IPS-20b (cell line): ENCODE measurements at regions not wholly inside any gene's neighbourhood (a gene's known extent, or its start where the extent isn't known, plus 50 kb on each side); places are given as distances from the start of the nearest gene placed in this dataset.

Experiments used
- H3K27ac ChIP-seq: one replicate; pipeline ENCODE4 v1.5.1; 2013; ENCODE audit warnings: low read length
- H3K27me3 ChIP-seq: 2 replicates; pipeline ENCODE4 v1.6.1; 2013; ENCODE audit warnings: mild to moderate bottlenecking, low read length, inconsistent platforms; ENCODE audit not compliant: insufficient read depth
- H3K36me3 ChIP-seq: 2 replicates; pipeline ENCODE4 v1.6.1; 2013; ENCODE audit warnings: low read depth, mild to moderate bottlenecking, inconsistent platforms, low read length, moderate library complexity; ENCODE audit not compliant: insufficient read depth
- H3K4me1 ChIP-seq: 2 replicates; pipeline ENCODE4 v1.6.1; 2013; ENCODE audit warnings: mild to moderate bottlenecking, control low read depth, inconsistent platforms, low read length, moderate library complexity; ENCODE audit not compliant: insufficient read depth
- H3K4me3 ChIP-seq: 2 replicates; pipeline ENCODE4 v1.5.1; 2013; ENCODE audit warnings: mild to moderate bottlenecking, low read length, inconsistent platforms
- H3K9ac ChIP-seq: 2 replicates; pipeline ENCODE4 v1.6.1; 2013; ENCODE audit warnings: low read depth, mild to moderate bottlenecking, inconsistent platforms, low read length, moderate library complexity
- H3K9me3 ChIP-seq: 2 replicates; pipeline ENCODE4 v1.6.1; 2013; ENCODE audit warnings: mild to moderate bottlenecking, low read depth, low read length, inconsistent platforms; ENCODE audit not compliant: insufficient read depth

GRCh38 chr1:201749059-201749690 is 79.8 kb upstream of the IPO9 start:
- Histone ChIP-seq H3K4me3 (no peak overlapping the region), H3K27me3 (no peaks in the 10 kb centered on the region), H3K9me3 (no peaks in the 10 kb centered on the region), H3K9ac (no peak overlapping the region), H3K27ac (no peak overlapping the region), H3K4me1 (peaks cover 60% of the 10 kb centered on the region), H3K36me3 (peaks cover 5% of the 10 kb centered on the region)

- no peak overlapping the region for H3K4me3 ChIP-seq
- peaks cover 67% of the 10 kb centered on the region for H3K4me1 ChIP-seq
- peaks cover 3% of the 10 kb centered on the region for H3K36me3 ChIP-seq
- no peaks in the 10 kb centered on the region for H3K9me3 ChIP-seq
- no peaks in the 10 kb centered on the region for H3K27me3 ChIP-seq
- H3K27ac ChIP-seq: no peak overlapping the region
- no peak overlapping the region for H3K9ac ChIP-seq
These were observed 78.8 kb upstream of the IPO9 start for GRCh38 chr1:201750120-201750519.

DNA sequence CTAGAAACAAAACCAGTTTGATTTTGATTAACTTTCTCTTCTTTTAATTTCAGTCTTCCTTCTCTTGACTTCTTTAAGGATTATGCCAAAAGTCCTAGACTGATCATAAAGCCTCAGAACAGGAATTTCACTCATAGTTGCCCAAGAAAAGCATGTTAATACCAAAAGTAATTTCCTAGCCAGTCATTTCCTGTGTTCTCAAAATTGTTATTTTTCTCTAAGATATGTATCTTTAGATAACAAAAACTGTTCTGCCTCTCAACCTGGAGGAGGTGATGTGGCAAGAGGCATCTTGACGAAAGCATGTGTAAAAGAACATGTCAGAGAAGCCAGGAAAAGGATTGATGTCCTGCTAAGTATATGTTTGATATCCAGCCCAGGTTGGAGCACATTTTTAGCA is 78.0 kb upstream of the IPO9 start:
- Histone ChIP-seq H3K27ac (no peak overlapping the region), H3K36me3 (no peaks in the 10 kb centered on the region), H3K9me3 (no peaks in the 10 kb centered on the region), H3K4me3 (no peak overlapping the region), H3K27me3 (no peaks in the 10 kb centered on the region), H3K4me1 (peaks cover 67% of the 10 kb centered on the region), H3K9ac (no peak overlapping the region)

- Histone ChIP-seq H3K27me3 (no peaks in the 10 kb centered on the region), H3K4me3 (no peak overlapping the region; the same call in 1 of the 2 replicates), H3K9ac (no peak overlapping the region), H3K36me3 (no peaks in the 10 kb centered on the region), H3K9me3 (no peaks in the 10 kb centered on the region), H3K4me1 (peaks cover 67% of the 10 kb centered on the region), H3K27ac (no peak overlapping the region)
These were observed 77.1 kb upstream of the IPO9 start for GRCh38 chr1:201751872-201752271.

DNA sequence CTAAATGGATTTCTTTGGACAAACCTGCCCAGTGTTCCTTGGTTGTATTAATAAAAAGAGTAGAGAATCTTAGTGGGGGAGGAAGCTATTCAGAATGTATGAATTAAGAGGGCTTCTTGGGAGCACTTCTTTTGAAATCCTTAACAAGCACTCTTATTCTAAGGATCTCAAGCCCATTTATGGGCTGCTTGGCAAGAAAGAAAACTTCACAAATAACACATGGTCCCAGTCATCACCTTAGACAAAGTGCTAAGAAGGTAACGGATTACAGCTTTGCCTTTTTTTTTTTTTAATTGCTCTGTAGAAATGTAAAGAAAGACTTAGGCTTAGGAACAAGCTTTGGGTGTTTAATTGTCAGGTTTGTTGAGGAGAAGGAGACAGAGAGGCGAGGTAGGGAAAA is 76.6 kb upstream of the IPO9 start:
- Histone ChIP-seq H3K36me3 (no peaks in the 10 kb centered on the region), H3K4me3 (no peak overlapping the region; the same call in 1 of the 2 replicates), H3K9ac (no peak overlapping the region), H3K27ac (no peak overlapping the region), H3K9me3 (no peaks in the 10 kb centered on the region), H3K27me3 (no peaks in the 10 kb centered on the region), H3K4me1 (peaks cover 66% of the 10 kb centered on the region)

GRCh38 chr1:201753492-201753891 is 75.5 kb upstream of the IPO9 start:
- H3K9ac ChIP-seq: no peak overlapping the region
- peaks cover 55% of the 10 kb centered on the region for H3K4me1 ChIP-seq
- H3K27ac ChIP-seq: no peak overlapping the region
- H3K9me3 ChIP-seq: no peaks in the 10 kb centered on the region
- no peaks in the 10 kb centered on the region for H3K36me3 ChIP-seq
- H3K27me3 ChIP-seq: no peaks in the 10 kb centered on the region
- H3K4me3 ChIP-seq: no peak overlapping the region

GRCh38 chr1:201754353-201754752 is 74.6 kb upstream of the IPO9 start:
- Histone ChIP-seq H3K9ac (no peak overlapping the region), H3K27me3 (no peaks in the 10 kb centered on the region), H3K36me3 (no peaks in the 10 kb centered on the region), H3K27ac (no peak overlapping the region), H3K4me3 (no peak overlapping the region), H3K9me3 (no peaks in the 10 kb centered on the region), H3K4me1 (peaks cover 53% of the 10 kb centered on the region)

GRCh38 chr1:201755200-201755599 is 73.8 kb upstream of the IPO9 start:
- H3K27ac ChIP-seq: no peak overlapping the region
- peaks cover 52% of the 10 kb centered on the region for H3K4me1 ChIP-seq
- H3K27me3 ChIP-seq: no peaks in the 10 kb centered on the region
- H3K4me3 ChIP-seq: no peak overlapping the region
- no peaks in the 10 kb centered on the region for H3K9me3 ChIP-seq
- H3K36me3 ChIP-seq: no peaks in the 10 kb centered on the region
- H3K9ac ChIP-seq: no peak overlapping the region

GRCh38 chr1:201756406-201756805 is 72.6 kb upstream of the IPO9 start:
- Histone ChIP-seq H3K4me1 (peaks cover 51% of the 10 kb centered on the region), H3K9ac (no peak overlapping the region)

DNA sequence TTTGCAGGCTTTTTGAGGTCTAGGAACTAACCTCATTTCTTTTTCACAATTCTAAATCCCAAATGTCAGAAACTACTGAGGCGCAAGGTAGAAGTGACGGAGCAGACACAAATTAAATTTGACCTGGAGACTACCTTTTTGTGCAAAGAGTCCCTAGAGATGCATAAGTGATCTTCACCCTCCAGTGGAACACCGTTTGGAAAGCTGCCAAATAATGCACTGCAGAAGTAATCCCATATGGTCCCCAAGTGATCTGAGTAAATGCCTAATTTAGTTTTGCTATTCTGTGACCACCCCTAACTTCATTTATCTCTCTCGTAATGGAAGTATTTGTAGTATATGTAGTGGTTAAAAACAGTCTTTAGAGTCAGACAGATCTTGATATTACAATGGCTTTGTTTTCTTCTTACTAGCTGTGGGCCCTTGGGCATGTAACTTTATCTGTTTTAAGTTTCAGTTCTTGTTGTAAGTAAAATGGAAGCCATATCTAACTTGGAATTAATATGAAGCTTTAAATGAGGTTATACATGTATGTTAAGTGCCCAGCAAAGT is 70.4 kb upstream of the IPO9 start:
- Histone ChIP-seq H3K4me1 (peaks cover 44% of the 10 kb centered on the region), H3K36me3 (no peaks in the 10 kb centered on the region), H3K4me3 (no peak overlapping the region), H3K27me3 (no peaks in the 10 kb centered on the region), H3K9me3 (no peaks in the 10 kb centered on the region), H3K27ac (no peak overlapping the region), H3K9ac (no peak overlapping the region)

More at GRCh38 chr1:201756406-201756805, 72.6 kb upstream of the IPO9 start:
- Histone ChIP-seq H3K9me3 (no peaks in the 10 kb centered on the region), H3K27me3 (no peaks in the 10 kb centered on the region), H3K36me3 (no peaks in the 10 kb centered on the region), H3K4me3 (no peak overlapping the region), H3K27ac (no peak overlapping the region)

GRCh38 chr1:201759194-201759815 is 69.7 kb upstream of the IPO9 start:
- peaks cover 41% of the 10 kb centered on the region for H3K4me1 ChIP-seq
- H3K9me3 ChIP-seq: no peaks in the 10 kb centered on the region
- H3K27ac ChIP-seq: peak overlapping the region; percentile 27
- H3K27me3 ChIP-seq: no peaks in the 10 kb centered on the region
- H3K4me3 ChIP-seq: no peak overlapping the region
- H3K9ac ChIP-seq: no peak overlapping the region
- no peaks in the 10 kb centered on the region for H3K36me3 ChIP-seq

DNA sequence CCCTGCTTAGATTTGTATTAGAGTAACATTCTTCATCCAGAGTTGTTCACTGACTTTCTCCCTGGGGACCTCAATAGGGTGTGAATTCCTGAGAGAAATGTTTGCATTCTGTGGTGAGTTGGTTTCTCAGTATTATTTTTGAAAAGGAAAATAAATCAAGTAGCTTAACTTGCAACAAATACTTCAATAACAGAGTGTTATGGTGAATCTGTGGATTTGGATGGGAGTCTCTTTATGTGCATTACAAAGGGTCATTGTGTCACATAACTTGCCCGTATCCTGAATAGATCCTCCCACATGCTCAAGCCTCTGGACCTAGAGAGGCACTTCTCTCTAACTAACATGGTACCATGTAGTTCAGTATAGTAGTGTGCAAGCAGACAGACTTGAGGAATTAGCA is 68.4 kb upstream of the IPO9 start:
- Histone ChIP-seq H3K4me1 (peaks cover 35% of the 10 kb centered on the region), H3K27ac (no peak overlapping the region), H3K9me3 (no peaks in the 10 kb centered on the region)

More for the DNA sequence above, 68.4 kb upstream of the IPO9 start:
- Histone ChIP-seq H3K36me3 (no peaks in the 10 kb centered on the region), H3K27me3 (no peaks in the 10 kb centered on the region), H3K4me3 (no peak overlapping the region), H3K9ac (no peak overlapping the region)
